T-helper 9 cell (primary cell): ENCODE measurements at regions not wholly inside any gene's neighbourhood (a gene's known extent, or its start where the extent isn't known, plus 50 kb on each side); places are given as distances from the start of the nearest gene placed in this dataset.
"Not testable (repeated sequence)": the region's sequence is repeated elsewhere in the genome, so short reads cannot be mapped to it uniquely, and the experiment has no call there.

Experiments used
- DNase-seq: peaks from one replicate; pipeline ENCODE4 v3.0.0-alpha.2; 2020

- DNase-seq: no peak
These were observed 84.9 kb upstream of the SHB start for GRCh38 chr9:38153910-38154291.

- no peak for DNase-seq
These were observed 84.3 kb upstream of the SHB start for GRCh38 chr9:38153152-38153909.

DNA sequence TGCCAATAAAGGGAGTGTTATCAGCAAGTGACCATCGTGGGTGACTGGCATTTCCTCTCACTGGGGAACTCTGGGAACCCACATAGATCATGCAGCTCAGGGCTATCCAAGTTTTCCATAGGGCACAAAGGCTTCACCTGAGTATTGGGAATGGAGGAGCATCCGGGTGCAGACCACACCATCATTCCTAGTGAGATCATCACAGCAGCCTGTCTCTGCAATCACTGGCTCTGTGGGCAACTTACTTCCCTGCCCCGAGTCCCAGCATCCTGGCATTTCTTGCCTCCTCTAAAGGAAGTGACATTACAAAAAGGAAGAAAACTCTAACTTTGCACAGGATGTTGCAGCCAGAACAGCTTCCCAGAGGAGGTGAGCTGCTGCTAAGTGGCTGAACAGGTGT lies 80.6 kb upstream of the SHB start:
- DNase-seq: no peak

- no peak for DNase-seq
These were observed 77.8 kb upstream of the SHB start for GRCh38 chr9:38146844-38147243.

DNA sequence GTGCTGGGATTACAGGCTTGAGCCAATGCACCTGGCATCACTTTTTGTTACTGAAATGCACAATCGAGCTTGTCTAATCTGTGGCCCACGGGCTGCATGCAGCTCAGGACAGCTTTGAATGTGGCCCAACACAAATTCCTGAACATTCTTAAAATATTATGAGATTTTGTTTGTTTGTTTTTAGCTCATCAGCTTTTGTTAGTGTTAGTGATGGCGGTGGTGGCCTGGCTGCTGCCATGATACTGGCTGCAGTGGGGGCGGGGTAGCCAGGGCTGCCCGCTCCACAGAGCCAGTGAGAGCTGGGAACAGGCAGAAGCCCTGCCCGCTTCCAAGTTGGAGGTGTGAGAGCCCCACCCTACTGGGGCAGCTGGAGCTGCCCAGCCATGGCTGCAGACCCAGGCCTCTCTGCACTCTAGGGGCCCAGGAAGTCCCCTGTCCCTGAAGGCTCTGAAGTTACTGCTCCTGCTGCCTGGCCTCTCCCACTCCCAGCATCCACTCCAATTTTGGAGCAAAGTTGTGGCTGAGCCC lies 76.6 kb upstream of the SHB start:
- DNase-seq: no peak

- no peak for DNase-seq
These were observed 75.4 kb upstream of the SHB start for GRCh38 chr9:38144421-38144820.

- no peak for DNase-seq
These were observed 72.9 kb upstream of the SHB start for GRCh38 chr9:38141746-38142591.

GRCh38 chr9:38138276-38138675 lies 69.2 kb upstream of the SHB start:
- no peak for DNase-seq

DNA sequence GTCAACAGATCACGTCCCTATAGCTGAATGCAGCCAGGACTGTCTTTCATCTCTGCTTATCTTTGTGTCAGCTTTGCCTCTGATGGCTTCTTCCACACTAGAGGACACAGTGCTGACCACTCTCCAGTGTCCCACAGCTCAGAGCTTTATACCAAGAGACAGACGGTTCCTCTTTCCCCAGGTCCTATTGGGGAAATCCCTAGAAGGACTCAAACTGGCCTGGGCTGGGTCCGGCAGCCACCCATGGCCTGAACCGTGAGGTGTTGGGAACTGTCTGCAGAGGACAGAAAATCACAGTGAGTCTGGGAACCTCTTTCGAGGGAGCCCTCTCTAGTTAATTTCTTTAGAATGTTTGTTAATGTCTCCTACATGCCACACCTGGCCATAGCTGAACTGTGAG lies 68.3 kb upstream of the SHB start:
- no peak for DNase-seq

DNA sequence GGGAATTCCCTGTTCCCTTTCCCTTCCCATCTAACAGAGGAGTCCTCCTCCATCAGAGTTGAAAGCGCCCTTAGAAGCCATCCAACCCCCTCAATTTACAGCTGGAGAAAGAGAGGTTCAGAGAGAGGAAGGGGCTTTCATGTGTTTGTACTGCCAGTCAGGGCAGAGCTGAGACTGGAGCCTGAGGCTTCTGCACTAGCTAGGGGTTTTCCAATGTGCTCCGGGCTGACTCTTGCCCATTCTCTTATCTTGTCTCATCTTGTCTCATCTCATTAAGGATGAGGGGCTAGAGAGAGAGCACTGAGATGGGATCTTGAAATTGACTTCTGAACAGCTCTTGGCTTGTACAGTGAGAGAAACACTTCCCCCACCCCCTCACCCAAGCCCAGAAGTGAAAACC lies 67.4 kb upstream of the SHB start:
- DNase-seq: no peak

DNA sequence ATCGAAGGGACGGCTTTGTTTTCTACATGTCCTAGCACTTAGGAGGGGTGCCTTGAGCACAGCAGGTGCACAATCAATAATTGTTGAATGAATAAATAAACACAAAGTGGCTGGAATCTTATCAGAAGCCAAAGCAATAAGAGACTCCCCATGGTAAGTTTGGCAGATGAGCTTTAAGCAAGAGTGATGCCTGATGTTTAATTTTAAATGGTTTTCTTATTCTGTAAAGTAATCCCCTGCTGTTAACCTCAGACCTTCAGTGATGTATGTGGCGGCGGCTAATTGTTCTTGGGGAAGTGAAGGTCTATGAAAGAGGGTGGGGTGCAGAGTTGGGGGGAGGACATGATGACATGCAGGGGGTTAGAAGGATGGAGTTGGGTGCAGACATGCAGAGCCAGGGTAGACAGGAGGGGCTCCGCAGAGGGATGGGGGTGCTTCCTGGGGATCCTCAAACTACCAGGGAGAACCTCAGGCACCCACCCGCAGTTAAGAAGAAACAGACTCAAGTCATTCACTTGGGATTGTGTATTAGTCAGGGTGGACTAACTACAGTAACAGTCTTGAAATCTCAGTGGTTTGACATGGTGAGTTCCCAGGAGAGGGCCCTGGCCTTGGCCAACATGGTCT lies 65.7 kb upstream of the SHB start:
- no peak for DNase-seq

DNA sequence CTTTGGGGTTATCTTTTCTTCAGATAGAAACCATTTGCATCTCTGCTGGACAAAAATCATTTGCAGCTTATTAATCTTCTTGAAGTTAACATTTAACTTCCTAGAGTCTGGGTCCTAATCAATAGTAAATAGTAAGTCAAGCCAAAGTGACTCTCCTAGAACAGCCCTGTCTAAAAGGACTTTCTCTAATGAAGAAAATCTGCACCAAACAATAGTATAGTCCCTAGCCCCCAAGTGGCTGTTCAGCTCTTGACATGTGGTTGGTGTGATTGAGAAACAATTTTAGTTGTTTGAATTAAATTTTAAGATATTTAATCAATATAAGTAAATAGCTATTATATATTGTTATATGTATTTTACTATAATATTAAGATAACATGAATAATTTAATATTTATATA lies 64.6 kb upstream of the SHB start:
- no peak for DNase-seq

DNA sequence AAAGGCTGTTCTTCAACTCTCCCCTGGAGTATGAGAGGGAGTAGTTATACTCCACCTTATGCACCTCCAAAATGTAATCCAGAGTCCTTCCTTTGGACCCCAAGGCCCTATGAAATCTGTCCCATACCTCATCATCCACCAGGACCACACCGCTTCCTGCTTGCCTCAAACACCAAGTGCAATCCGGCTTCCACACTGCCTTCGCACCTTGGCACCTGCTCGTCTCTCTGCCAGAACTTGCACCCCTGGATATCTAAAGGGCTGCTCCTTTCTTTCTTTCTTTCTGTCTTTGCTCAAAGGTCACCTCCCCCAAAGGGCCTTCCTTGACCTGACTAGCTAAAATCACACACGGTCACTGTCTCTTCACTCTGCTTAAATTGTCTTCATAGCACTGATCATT lies 63.9 kb upstream of the SHB start:
- no peak for DNase-seq

DNA sequence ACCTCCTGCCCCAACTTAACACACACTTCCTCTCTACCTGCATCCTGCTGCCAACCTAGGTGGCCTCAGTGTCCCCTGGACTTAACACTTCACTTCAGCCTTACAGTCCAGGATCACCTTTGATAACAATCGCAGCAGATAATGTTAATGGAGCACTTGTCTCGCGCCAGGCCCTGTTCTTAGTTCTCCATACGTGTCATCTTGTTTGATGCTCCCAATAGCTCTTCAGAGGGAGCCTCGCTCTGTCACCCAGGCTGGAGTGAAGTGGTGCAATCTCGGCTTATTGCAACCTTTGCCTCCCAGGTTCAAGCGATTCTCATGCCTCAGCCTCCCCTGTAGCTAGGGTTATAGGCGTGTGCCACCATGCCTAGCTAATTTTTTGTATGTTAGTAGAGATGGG lies 62.7 kb upstream of the SHB start:
- DNase-seq: no peak

DNA sequence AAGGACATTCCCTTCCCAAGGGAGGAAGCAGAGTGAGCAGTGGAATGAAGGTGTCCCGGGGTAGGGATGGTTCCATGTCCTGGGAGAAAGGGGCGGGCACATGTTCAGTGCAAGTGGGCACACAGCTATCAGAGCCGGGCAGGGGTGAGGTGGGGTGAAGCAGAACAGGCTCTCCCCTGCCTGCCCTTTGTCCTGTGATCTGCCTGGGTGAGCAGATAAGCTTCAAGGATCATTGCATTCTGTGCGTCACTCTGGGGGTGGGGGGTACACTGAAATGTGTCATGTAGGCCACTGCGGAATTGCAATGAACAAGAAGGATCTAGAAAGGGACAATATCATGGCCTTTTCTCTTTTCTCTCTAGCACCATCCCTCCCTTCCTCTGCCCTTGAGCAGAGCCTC lies 61.7 kb upstream of the SHB start:
- DNase-seq: no peak

DNA sequence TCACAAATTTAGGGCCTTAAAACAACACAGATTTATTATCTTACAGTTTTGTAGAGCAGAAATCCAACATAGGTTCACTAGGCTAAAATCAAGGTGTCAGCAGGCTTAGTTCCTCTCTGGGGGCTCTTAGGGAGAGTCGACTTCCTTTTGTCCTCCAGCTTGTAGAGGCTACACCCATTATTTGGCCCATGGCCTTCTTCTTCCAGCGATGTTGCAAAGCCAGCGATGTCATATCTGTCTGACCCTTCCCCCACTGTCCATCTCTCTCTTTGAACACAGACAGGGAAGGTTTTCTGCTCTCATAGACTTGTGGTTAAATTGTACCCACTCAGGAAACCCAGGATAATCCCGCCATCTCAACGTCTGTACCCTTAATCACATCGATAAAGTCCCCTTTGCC lies 60.3 kb upstream of the SHB start:
- no peak for DNase-seq

DNA sequence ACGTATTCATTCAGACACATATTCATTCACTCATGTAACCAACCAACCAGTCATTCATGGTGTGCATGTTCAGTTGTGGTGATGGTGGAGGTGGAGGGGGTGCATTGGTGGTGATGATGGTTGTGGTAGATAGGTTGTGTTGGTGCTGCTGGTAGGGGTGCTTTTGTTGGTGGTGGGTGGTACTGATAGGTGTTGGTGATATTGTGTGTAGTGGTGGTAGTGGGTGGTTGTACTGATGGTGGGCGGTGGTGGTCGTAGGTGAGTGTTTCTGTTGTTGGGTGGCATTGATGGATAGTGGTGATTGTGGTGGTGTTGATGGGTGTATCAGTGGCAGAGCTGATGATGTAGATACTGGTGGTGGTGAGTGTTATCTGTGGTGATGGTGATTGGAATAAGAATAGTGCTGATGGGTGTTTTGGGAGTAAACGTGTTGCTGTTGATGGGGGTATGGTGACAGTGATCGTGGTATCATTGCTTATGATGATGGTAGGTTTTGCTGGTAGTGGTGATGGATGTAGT lies 59.8 kb upstream of the SHB start:
- no peak for DNase-seq

GRCh38 chr9:38127271-38127839 lies 58.3 kb upstream of the SHB start:
- no peak for DNase-seq

DNA sequence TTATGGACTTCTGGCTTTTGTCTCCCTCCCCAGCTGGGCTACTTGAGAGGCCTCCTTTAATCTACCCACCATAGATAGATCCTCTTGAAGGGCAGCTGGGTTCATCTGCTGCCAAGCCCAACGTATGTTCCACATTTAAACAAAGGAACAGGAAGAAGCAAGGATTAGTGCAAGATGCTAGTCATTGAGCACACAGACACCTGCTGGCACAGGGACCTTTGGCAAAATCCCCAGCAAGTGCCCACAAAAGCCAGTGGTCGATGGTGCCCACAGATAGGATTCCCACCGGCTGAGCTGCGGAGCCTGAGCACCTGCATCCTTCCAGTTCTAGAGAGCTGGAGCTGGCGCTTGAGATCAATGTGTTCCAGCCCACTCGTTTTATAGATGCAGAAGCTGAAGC lies 57.7 kb upstream of the SHB start:
- DNase-seq: no peak

- DNase-seq: no peak
These were observed 56.9 kb upstream of the SHB start for GRCh38 chr9:38125889-38126288.

GRCh38 chr9:38123359-38123758 lies 54.3 kb upstream of the SHB start:
- DNase-seq: not testable (repeated sequence)

GRCh38 chr9:38120961-38121360 lies 51.9 kb upstream of the SHB start:
- no peak for DNase-seq
